ENCODE measurements at regions not wholly inside any gene's neighbourhood (a gene's known extent, or its start where the extent isn't known, plus 50 kb on each side); places are given as distances from the start of the nearest gene placed in this dataset.
A peak's percentile ranks its signal among the peaks of the same experiment; 100 is the strongest.

DNA sequence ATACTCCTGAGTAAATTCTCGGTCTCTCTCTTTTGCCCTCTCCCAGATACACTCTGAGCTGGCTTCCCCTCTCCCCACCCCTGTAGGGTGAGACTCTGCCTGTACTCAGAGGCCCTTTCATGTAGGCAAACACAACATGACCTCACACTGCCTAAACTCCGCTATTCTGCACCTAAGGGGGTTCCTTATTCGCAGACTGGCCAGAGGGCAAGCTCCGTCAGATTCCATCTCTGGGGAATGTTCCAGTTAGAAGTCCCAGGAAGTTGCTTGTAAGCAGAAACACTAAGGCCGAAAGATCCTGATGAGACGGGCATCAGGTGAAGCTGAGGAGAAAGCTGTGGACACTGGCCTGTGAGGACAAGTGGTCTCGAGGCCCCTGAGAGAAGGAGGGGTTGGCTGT, 165.9 kb downstream of the KTN1 start:
- TF ChIP-seq CTCF (conservative IDR thresholded peaks at IDR 0.05 in 1 of 2, IDR thresholded peaks at IDR 0.05 in 1 of 2; ENCODE audit: low read depth in 1 of 2, low read length in 2 of 2) = no peak
- TF ChIP-seq EZH2 (IDR thresholded peaks at IDR 0.05; ENCODE audit: low read length, missing control alignments) = no peak
- H4K20me1 ChIP-seq (ENCODE audit: control insufficient read depth, extremely low read depth, insufficient read depth, low read length) = no peaks in the 10 kb centered on the region

GRCh38 chr14:55746558-55746957, 166.6 kb downstream of the KTN1 start:
- Histone ChIP-seq H3K27ac (ENCODE audit: insufficient read depth, low read length) (no peak overlapping the region), H2AFZ (ENCODE audit: low read length) (no peak overlapping the region), H3K27me3 (ENCODE audit: control insufficient read depth, insufficient read depth, low read length) (no peaks in the 10 kb centered on the region), H3K4me3 (replicated peaks in 1 of 4; ENCODE audit: control extremely low read depth in 1 of 4, insufficient read depth in 1 of 4, low read depth in 3 of 4, low read length in 4 of 4) (no peak overlapping the region), H3K79me2 (ENCODE audit: control insufficient read depth, insufficient read depth, low read length) (no peaks in the 10 kb centered on the region), H3K4me2 (ENCODE audit: extremely low read depth, insufficient read depth, low read length) (no peak overlapping the region), H3K9ac (ENCODE audit: insufficient read depth, low read length) (no peak overlapping the region), H3K4me1 (ENCODE audit: control insufficient read depth, extremely low read depth, insufficient read depth, low read length) (no peaks in the 10 kb centered on the region), H3K9me3 (ENCODE audit: control insufficient read depth, insufficient read depth, low read depth, low read length) (no peaks in the 10 kb centered on the region), H3K36me3 (ENCODE audit: control insufficient read depth, insufficient read depth, low read length) (no peaks in the 10 kb centered on the region), H4K20me1 (ENCODE audit: control insufficient read depth, extremely low read depth, insufficient read depth, low read length) (no peaks in the 10 kb centered on the region)
- TF ChIP-seq CTCF (conservative IDR thresholded peaks at IDR 0.05 in 1 of 2, IDR thresholded peaks at IDR 0.05 in 1 of 2; ENCODE audit: low read depth in 1 of 2, low read length in 2 of 2) = no peak
- peak in 1 of 2 donors; percentile 56 for DNase-seq (ENCODE audit: low read depth in 2 of 2)

More for the DNA sequence above, 165.9 kb downstream of the KTN1 start:
- Histone ChIP-seq H3K9me3 (ENCODE audit: control insufficient read depth, insufficient read depth, low read depth, low read length) (no peaks in the 10 kb centered on the region), H3K9ac (ENCODE audit: insufficient read depth, low read length) (no peak overlapping the region), H2AFZ (ENCODE audit: low read length) (no peak overlapping the region), H3K27ac (ENCODE audit: insufficient read depth, low read length) (no peak overlapping the region), H3K27me3 (ENCODE audit: control insufficient read depth, insufficient read depth, low read length) (no peaks in the 10 kb centered on the region), H3K79me2 (ENCODE audit: control insufficient read depth, insufficient read depth, low read length) (no peaks in the 10 kb centered on the region), H3K36me3 (ENCODE audit: control insufficient read depth, insufficient read depth, low read length) (no peaks in the 10 kb centered on the region), H3K4me3 (replicated peaks in 1 of 4; ENCODE audit: control extremely low read depth in 1 of 4, insufficient read depth in 1 of 4, low read depth in 3 of 4, low read length in 4 of 4) (no peak overlapping the region), H3K4me1 (ENCODE audit: control insufficient read depth, extremely low read depth, insufficient read depth, low read length) (no peaks in the 10 kb centered on the region), H3K4me2 (ENCODE audit: extremely low read depth, insufficient read depth, low read length) (no peak overlapping the region)
- DNase-seq (ENCODE audit: low read depth in 2 of 2) = no peak

DNA sequence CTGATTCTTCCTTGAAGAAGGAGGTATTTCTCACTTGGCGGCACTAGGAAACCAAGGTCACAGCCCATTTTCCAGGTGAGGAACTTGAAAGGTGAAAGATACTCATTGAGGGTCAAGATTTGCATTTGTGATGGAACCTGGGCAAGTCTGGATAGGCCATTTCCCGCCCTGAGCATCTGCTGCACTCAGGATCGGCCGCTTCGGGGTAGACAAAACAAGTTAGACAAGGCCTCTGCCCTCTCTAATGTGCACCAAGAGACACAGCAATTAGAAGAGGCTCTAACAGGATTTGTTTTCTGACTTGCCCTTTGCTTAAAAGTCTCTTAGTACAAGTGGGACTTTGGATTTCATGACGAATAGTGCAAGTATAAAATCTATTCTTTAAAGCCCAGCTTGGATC, 167.2 kb downstream of the KTN1 start:
- H4K20me1 ChIP-seq (ENCODE audit: control insufficient read depth, extremely low read depth, insufficient read depth, low read length) = no peaks in the 10 kb centered on the region
- H3K36me3 ChIP-seq (ENCODE audit: control insufficient read depth, insufficient read depth, low read length) = no peaks in the 10 kb centered on the region
- H3K27me3 ChIP-seq (ENCODE audit: control insufficient read depth, insufficient read depth, low read length) = no peaks in the 10 kb centered on the region
- no peaks in the 10 kb centered on the region for H3K79me2 ChIP-seq (ENCODE audit: control insufficient read depth, insufficient read depth, low read length)
- no peaks in the 10 kb centered on the region for H3K4me1 ChIP-seq (ENCODE audit: control insufficient read depth, extremely low read depth, insufficient read depth, low read length)
- H3K27ac ChIP-seq (ENCODE audit: insufficient read depth, low read length) = no peak overlapping the region
- no peak overlapping the region for H2AFZ ChIP-seq (ENCODE audit: low read length)
- no peak overlapping the region for H3K4me2 ChIP-seq (ENCODE audit: extremely low read depth, insufficient read depth, low read length)
- H3K4me3 ChIP-seq (replicated peaks in 1 of 4; ENCODE audit: control extremely low read depth in 1 of 4, insufficient read depth in 1 of 4, low read depth in 3 of 4, low read length in 4 of 4) = no peak overlapping the region
- no peak overlapping the region for H3K9ac ChIP-seq (ENCODE audit: insufficient read depth, low read length)
- DNase-seq (ENCODE audit: low read depth in 2 of 2) = no peak
- TF ChIP-seq CTCF (conservative IDR thresholded peaks at IDR 0.05 in 1 of 2, IDR thresholded peaks at IDR 0.05 in 1 of 2; ENCODE audit: low read depth in 1 of 2, low read length in 2 of 2) (no peak), EZH2 (IDR thresholded peaks at IDR 0.05; ENCODE audit: low read length, missing control alignments) (no peak)
- no peaks in the 10 kb centered on the region for H3K9me3 ChIP-seq (ENCODE audit: control insufficient read depth, insufficient read depth, low read depth, low read length)
